Astrocyte of the spinal cord (primary cell): ENCODE measurements at regions not wholly inside any gene's neighbourhood (a gene's known extent, or its start where the extent isn't known, plus 50 kb on each side); places are given as distances from the start of the nearest gene placed in this dataset.

Source experiments
- DNase-seq: peaks from one replicate; pipeline ENCODE4 v3.0.0; 2011; ENCODE audit warnings: low read depth, low spot score
- H3K4me3 ChIP-seq: 2 replicates; pipeline ENCODE4 v1.5.1; 2011; ENCODE audit warnings: low read depth, mild to moderate bottlenecking, low read length, moderate library complexity
- CTCF ChIP-seq: IDR thresholded peaks from 2 replicates; pipeline ENCODE4 v1.5.1; 2012; ENCODE audit warnings: low read depth, mild to moderate bottlenecking, low read length, inconsistent platforms
- in situ Hi-C: cut with HindIII; loops from 2 replicates; pipeline ENCODE4 v1.10.0; 2017; ENCODE audit warnings: low sequenced_read_pairs

- no peak for TF ChIP-seq CTCF
- no peak for DNase-seq
- no peak overlapping the region for H3K4me3 ChIP-seq
- in situ Hi-C loops: no loop called here
Observed at GRCh38 chr3:104805042-104805441, 561.7 kb upstream of the ALCAM start.

GRCh38 chr3:104805508-104805907 lies 561.2 kb upstream of the ALCAM start:
- no peak for TF ChIP-seq CTCF

GRCh38 chr3:104810896-104811295 lies 555.8 kb upstream of the ALCAM start:
- in situ Hi-C loops: no loop called here
- H3K4me3 ChIP-seq: no peak overlapping the region
- no peak for TF ChIP-seq CTCF
- no peak for DNase-seq

More at GRCh38 chr3:104805508-104805907, 561.2 kb upstream of the ALCAM start:
- in situ Hi-C loops: no loop called here
- no peak overlapping the region for H3K4me3 ChIP-seq
- DNase-seq: no peak

- no peak for TF ChIP-seq CTCF
- in situ Hi-C loops: no loop called here
- H3K4me3 ChIP-seq: no peak overlapping the region
- no peak for DNase-seq
Observed at GRCh38 chr3:104816008-104816407, 550.7 kb upstream of the ALCAM start.

GRCh38 chr3:104816716-104817115 lies 550.0 kb upstream of the ALCAM start:
- no peak for DNase-seq
- no peak overlapping the region for H3K4me3 ChIP-seq
- in situ Hi-C loops: no loop called here
- no peak for TF ChIP-seq CTCF

GRCh38 chr3:104819333-104819732 lies 547.4 kb upstream of the ALCAM start:
- DNase-seq: no peak
- in situ Hi-C loops: no loop called here
- TF ChIP-seq CTCF: no peak
- H3K4me3 ChIP-seq: no peak overlapping the region

GRCh38 chr3:104820959-104821358 lies 545.8 kb upstream of the ALCAM start:
- no peak overlapping the region for H3K4me3 ChIP-seq
- DNase-seq: no peak
- no peak for TF ChIP-seq CTCF
- in situ Hi-C loops: no loop called here
